ENCODE measurements at regions not wholly inside any gene's neighbourhood (a gene's known extent, or its start where the extent isn't known, plus 50 kb on each side); places are given as distances from the start of the nearest gene placed in this dataset.

GRCh38 chr7:47666164-47666862 is 84.4 kb upstream of the TNS3 start:
- TF ChIP-seq, protein P1, sequence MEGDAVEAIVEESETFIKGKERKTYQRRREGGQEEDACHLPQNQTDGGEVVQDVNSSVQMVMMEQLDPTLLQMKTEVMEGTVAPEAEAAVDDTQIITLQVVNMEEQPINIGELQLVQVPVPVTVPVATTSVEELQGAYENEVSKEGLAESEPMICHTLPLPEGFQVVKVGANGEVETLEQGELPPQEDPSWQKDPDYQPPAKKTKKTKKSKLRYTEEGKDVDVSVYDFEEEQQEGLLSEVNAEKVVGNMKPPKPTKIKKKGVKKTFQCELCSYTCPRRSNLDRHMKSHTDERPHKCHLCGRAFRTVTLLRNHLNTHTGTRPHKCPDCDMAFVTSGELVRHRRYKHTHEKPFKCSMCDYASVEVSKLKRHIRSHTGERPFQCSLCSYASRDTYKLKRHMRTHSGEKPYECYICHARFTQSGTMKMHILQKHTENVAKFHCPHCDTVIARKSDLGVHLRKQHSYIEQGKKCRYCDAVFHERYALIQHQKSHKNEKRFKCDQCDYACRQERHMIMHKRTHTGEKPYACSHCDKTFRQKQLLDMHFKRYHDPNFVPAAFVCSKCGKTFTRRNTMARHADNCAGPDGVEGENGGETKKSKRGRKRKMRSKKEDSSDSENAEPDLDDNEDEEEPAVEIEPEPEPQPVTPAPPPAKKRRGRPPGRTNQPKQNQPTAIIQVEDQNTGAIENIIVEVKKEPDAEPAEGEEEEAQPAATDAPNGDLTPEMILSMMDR (conservative IDR thresholded peaks at IDR 0.05; ENCODE audit: low read length), result no peak
- no peak for TF ChIP-seq EZH2phosphoT487 (IDR thresholded peaks at IDR 0.05; ENCODE audit: borderline replicate concordance, low read depth, low read length)

All from OCI-LY7 (cell line).